Tibial nerve (tissue), 4 donors: ENCODE measurements at regions not wholly inside any gene's neighbourhood (a gene's known extent, or its start where the extent isn't known, plus 50 kb on each side); places are given as distances from the start of the nearest gene placed in this dataset.

ENCODE experiments used
- DNase-seq, 2 donors: peaks; one replicate each; pipeline ENCODE4 v3.0.0-alpha.2; 2019; ENCODE audit warnings: low spot score in 2 of 2
- H3K27ac ChIP-seq, 4 donors: fragments of 200-600 bp; sonication (generic) in 3 of 4; one replicate each; pipeline ENCODE4 v1.5.1; 2017 to 2019; ENCODE audit warnings: mild to moderate bottlenecking in 1 of 4
- H3K27me3 ChIP-seq, 2 donors: fragments of 200-600 bp; sonication (generic) in 1 of 2; one replicate each; pipeline versions ENCODE4 v1.5.1 to v1.6.0; 2017 to 2019
- H3K36me3 ChIP-seq, 3 donors: fragments of 200-600 bp; sonication (generic); one replicate each; pipeline ENCODE4 v1.5.1; 2018 to 2019
- H3K4me1 ChIP-seq, 4 donors: fragments of 200-600 bp; sonication (generic) in 3 of 4; one replicate each; pipeline ENCODE4 v1.5.1; 2017 to 2019
- H3K4me3 ChIP-seq, 4 donors: fragments of 200-600 bp; sonication (generic) in 3 of 4; one replicate each; pipeline ENCODE4 v1.5.1; 2017 to 2019; ENCODE audit warnings: mild to moderate bottlenecking in 1 of 4, moderate library complexity in 1 of 4
- H3K9me3 ChIP-seq, 4 donors: fragments of 200-600 bp; sonication (generic) in 3 of 4; one replicate each; pipeline ENCODE4 v1.5.1; 2017 to 2019
- CTCF ChIP-seq, 5 experiments: fragments of 200-600 bp in 3 of 5; fragments of 450-650 bp in 2 of 5; sonication (generic) in 3 of 5; IDR thresholded peaks; one replicate each; pipeline ENCODE4 v1.5.1; 2016 to 2019; ENCODE audit warnings: antibody characterized with exemption in 5 of 5, mild to moderate bottlenecking in 3 of 5, moderate library complexity in 2 of 5
- EP300 ChIP-seq, 2 donors: sonication (generic); formaldehyde crosslinking; IDR thresholded peaks; one replicate each; pipeline ENCODE4 v1.6.1; 2017; ENCODE audit warnings: antibody characterized with exemption in 2 of 2, mild to moderate bottlenecking in 1 of 2
- POLR2A ChIP-seq, 2 donors: fragments of 450-650 bp; IDR thresholded peaks; one replicate each; pipeline ENCODE4 v1.6.1; 2017; ENCODE audit warnings: antibody characterized with exemption in 2 of 2, mild to moderate bottlenecking in 2 of 2, moderate library complexity in 2 of 2
- WGBS, 2 donors: methylation state at CpG; one replicate each; pipeline ENCODE4 v1.1.5; 2018; 5-methylcytosine and 5-hydroxymethylcytosine counted together

DNA sequence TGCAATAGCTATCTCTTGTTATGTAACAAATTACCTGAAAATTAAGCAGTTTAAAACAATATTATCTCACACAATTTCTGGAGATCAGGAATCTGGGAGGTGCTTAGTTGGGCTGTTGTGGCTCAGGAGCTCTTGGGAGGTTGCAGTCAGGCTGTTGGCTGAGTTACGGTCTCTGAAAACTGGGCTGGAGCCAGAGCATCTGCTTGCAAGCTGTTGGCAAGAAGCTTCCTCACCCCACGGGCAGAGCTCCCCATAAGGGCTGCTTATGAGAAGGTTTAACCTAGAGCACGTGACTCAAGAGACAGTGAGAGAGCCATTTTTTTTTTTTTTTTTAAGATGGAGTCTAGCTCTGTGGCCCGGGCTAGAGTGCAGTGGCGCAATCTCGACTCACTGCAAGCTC lies 346.8 kb downstream of the ATP23 start:
- 71 to 76% methylated on average over 6 of the region's 6 CpGs for WGBS, 2 donors
- Histone ChIP-seq H3K9me3 (peaks cover 0 to 1% (median 0%) of the 10 kb centered on the region in 4 donors), H3K4me1 (no peaks in the 10 kb centered on the region), H3K4me3 (no peak overlapping the region), H3K27me3 (no peaks in the 10 kb centered on the region), H3K27ac (no peak overlapping the region), H3K36me3 (no peaks in the 10 kb centered on the region)
- DNase-seq = no peak
- TF ChIP-seq CTCF (IDR thresholded peaks at IDR 0.05) = no peak
- TF ChIP-seq POLR2A (IDR thresholded peaks at IDR 0.05) = no peak
- no peak for TF ChIP-seq EP300 (IDR thresholded peaks at IDR 0.05)

- TF ChIP-seq EP300 (IDR thresholded peaks at IDR 0.05) (no peak), CTCF (IDR thresholded peaks at IDR 0.05) (no peak), POLR2A (IDR thresholded peaks at IDR 0.05) (no peak)
- no peaks in the 10 kb centered on the region for H3K9me3 ChIP-seq
- 70 to 77% methylated on average over 1 of the region's 1 CpG for WGBS, 2 donors
Measured at GRCh38 chr12:58291106-58291505, 349.7 kb downstream of the ATP23 start.

DNA sequence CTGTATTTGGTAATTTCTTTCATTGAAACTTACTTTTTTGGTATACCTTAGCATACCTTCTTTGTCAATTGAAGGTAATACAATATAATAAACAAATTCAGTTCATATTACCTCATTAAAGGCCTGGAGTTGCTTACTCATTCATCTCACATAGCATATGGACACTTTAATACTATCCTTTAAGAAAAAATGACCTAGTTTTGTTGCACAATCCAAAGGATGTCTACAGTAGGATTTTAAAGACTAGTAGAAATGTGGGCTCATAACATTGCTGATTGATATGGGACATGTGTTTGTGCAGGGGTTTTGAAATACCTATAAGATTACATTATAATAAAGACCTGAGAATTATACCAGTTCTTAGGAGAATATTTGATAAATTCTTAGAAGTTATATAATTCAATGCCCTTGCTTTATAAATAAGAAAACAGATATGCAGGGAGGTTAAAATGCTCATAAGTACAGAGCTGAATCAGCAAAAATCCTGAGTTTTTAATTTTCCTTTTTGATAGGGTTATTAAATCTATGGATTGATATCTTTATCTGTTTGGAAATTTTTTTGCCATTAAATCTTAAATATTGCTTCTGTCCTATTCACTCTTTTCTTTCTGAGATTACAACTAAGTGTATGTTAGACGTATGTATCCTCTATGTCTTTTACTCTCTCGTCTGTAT lies 352.1 kb downstream of the ATP23 start:
- Histone ChIP-seq H3K9me3 (no peaks in the 10 kb centered on the region), H3K27ac (no peak overlapping the region), H3K4me3 (no peak overlapping the region), H3K4me1 (no peaks in the 10 kb centered on the region), H3K36me3 (no peaks in the 10 kb centered on the region), H3K27me3 (no peaks in the 10 kb centered on the region)
- TF ChIP-seq CTCF (IDR thresholded peaks at IDR 0.05) (no peak), EP300 (IDR thresholded peaks at IDR 0.05) (no peak), POLR2A (IDR thresholded peaks at IDR 0.05) (no peak)
- WGBS, 2 donors = 91 to 92% methylated on average over 2 of the region's 2 CpGs
- no peak for DNase-seq

More at GRCh38 chr12:58291106-58291505, 349.7 kb downstream of the ATP23 start:
- no peaks in the 10 kb centered on the region for H3K27me3 ChIP-seq
- no peak overlapping the region for H3K27ac ChIP-seq
- no peak overlapping the region for H3K4me3 ChIP-seq
- DNase-seq = no peak
- H3K4me1 ChIP-seq = no peaks in the 10 kb centered on the region
- no peaks in the 10 kb centered on the region for H3K36me3 ChIP-seq

- no peaks in the 10 kb centered on the region for H3K27me3 ChIP-seq
- TF ChIP-seq EP300 (IDR thresholded peaks at IDR 0.05) = no peak
- TF ChIP-seq CTCF (IDR thresholded peaks at IDR 0.05) = no peak
- no peak for TF ChIP-seq POLR2A (IDR thresholded peaks at IDR 0.05)
- H3K4me3 ChIP-seq = no peak overlapping the region
- H3K4me1 ChIP-seq = no peaks in the 10 kb centered on the region
- no peaks in the 10 kb centered on the region for H3K36me3 ChIP-seq
- H3K27ac ChIP-seq = no peak overlapping the region
- DNase-seq = no peak
- H3K9me3 ChIP-seq = no peaks in the 10 kb centered on the region
- WGBS, 2 donors = 79 to 90% methylated on average over 1 of the region's 1 CpG
Measured at GRCh38 chr12:58295268-58295667, 353.9 kb downstream of the ATP23 start.

DNA sequence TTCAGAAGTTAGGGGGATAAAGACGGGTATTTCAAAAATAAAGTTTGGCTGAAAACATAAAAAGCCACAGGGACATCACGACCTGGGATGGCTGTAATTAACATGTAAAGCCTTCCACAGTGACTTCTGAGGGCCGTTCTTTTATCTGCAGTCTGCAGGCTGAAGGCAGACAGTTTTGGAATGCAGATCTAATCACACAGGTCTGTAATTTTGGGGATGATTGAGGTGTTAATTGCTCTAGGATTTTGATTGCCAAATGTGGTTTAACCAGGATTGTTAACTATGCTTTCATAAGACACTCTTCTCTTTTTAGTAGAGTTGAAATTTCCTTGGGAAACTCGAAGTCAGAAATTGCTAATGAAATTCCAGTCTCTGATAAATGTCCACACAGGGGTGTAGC lies 355.5 kb downstream of the ATP23 start:
- H3K27me3 ChIP-seq = no peaks in the 10 kb centered on the region
- no peak for DNase-seq
- H3K27ac ChIP-seq = no peak overlapping the region
- no peaks in the 10 kb centered on the region for H3K36me3 ChIP-seq
- no peaks in the 10 kb centered on the region for H3K4me1 ChIP-seq
- H3K9me3 ChIP-seq = no peaks in the 10 kb centered on the region
- TF ChIP-seq POLR2A (IDR thresholded peaks at IDR 0.05) (no peak), CTCF (IDR thresholded peaks at IDR 0.05) (no peak), EP300 (IDR thresholded peaks at IDR 0.05) (no peak)
- 57 to 64% methylated on average over 4 of the region's 4 CpGs for WGBS, 2 donors
- no peak overlapping the region for H3K4me3 ChIP-seq
